ENCODE measurements at regions not wholly inside any gene's neighbourhood (a gene's known extent, or its start where the extent isn't known, plus 50 kb on each side); places are given as distances from the start of the nearest gene placed in this dataset.
"Not testable (repeated sequence)": the region's sequence is repeated elsewhere in the genome, so short reads cannot be mapped to it uniquely, and the experiment has no call there.

- DNase-seq (ENCODE audit: low read depth in 4 of 4, low spot score in 3 of 4), result no peak
These were observed 654.6 kb downstream of the SH2D4B start for GRCh38 chr10:81192221-81192788.

GRCh38 chr10:81200801-81201200 is 663.1 kb downstream of the SH2D4B start:
- DNase-seq (ENCODE audit: low read depth in 4 of 4, low spot score in 3 of 4), result no peak

GRCh38 chr10:81207359-81207758 is 667.6 kb upstream of the NRG3 start:
- DNase-seq (ENCODE audit: low read depth in 4 of 4, low spot score in 3 of 4), result not testable (repeated sequence)

GRCh38 chr10:81213370-81213769 is 661.6 kb upstream of the NRG3 start:
- DNase-seq (ENCODE audit: low read depth in 4 of 4, low spot score in 3 of 4), result no peak

- no peak for DNase-seq (ENCODE audit: low read depth in 4 of 4, low spot score in 3 of 4)
These were observed 659.5 kb upstream of the NRG3 start for GRCh38 chr10:81215498-81215897.

GRCh38 chr10:81216949-81217348 is 658.0 kb upstream of the NRG3 start:
- no peak for DNase-seq (ENCODE audit: low read depth in 4 of 4, low spot score in 3 of 4)

GRCh38 chr10:81218307-81218706 is 656.7 kb upstream of the NRG3 start:
- no peak for DNase-seq (ENCODE audit: low read depth in 4 of 4, low spot score in 3 of 4)

- no peak for DNase-seq (ENCODE audit: low read depth in 4 of 4, low spot score in 3 of 4)
These were observed 655.2 kb upstream of the NRG3 start for GRCh38 chr10:81219758-81220157.

- peak; percentile 12 to 40 (median 25) for DNase-seq (ENCODE audit: low read depth in 4 of 4, low spot score in 3 of 4)
These were observed 626.1 kb upstream of the NRG3 start for GRCh38 chr10:81248886-81249285.

- DNase-seq (ENCODE audit: low read depth in 4 of 4, low spot score in 3 of 4), result peak; percentile 21 to 57 (median 56)
These were observed 623.4 kb upstream of the NRG3 start for GRCh38 chr10:81251457-81252115.

- DNase-seq (ENCODE audit: low read depth in 4 of 4, low spot score in 3 of 4), result not testable (repeated sequence)
These were observed 610.0 kb upstream of the NRG3 start for GRCh38 chr10:81264991-81265390.

GRCh38 chr10:81270051-81270450 is 604.9 kb upstream of the NRG3 start:
- no peak for DNase-seq (ENCODE audit: low read depth in 4 of 4, low spot score in 3 of 4)

- no peak for DNase-seq (ENCODE audit: low read depth in 4 of 4, low spot score in 3 of 4)
These were observed 594.2 kb upstream of the NRG3 start for GRCh38 chr10:81280497-81281479.

GRCh38 chr10:81288544-81288943 is 586.5 kb upstream of the NRG3 start:
- no peak for DNase-seq (ENCODE audit: low read depth in 4 of 4, low spot score in 3 of 4)

- DNase-seq (ENCODE audit: low read depth in 4 of 4, low spot score in 3 of 4), result no peak
These were observed 577.7 kb upstream of the NRG3 start for GRCh38 chr10:81297292-81297691.

GRCh38 chr10:81303656-81304055 is 571.3 kb upstream of the NRG3 start:
- no peak for DNase-seq (ENCODE audit: low read depth in 4 of 4, low spot score in 3 of 4)

- DNase-seq (ENCODE audit: low read depth in 4 of 4, low spot score in 3 of 4), result no peak
These were observed 567.8 kb upstream of the NRG3 start for GRCh38 chr10:81306971-81307782.

- DNase-seq (ENCODE audit: low read depth in 4 of 4, low spot score in 3 of 4), result no peak
These were observed 565.9 kb upstream of the NRG3 start for GRCh38 chr10:81309041-81309552.

GRCh38 chr10:81314471-81314870 is 560.5 kb upstream of the NRG3 start:
- DNase-seq (ENCODE audit: low read depth in 4 of 4, low spot score in 3 of 4), result no peak

- DNase-seq (ENCODE audit: low read depth in 4 of 4, low spot score in 3 of 4), result no peak
These were observed 560.0 kb upstream of the NRG3 start for GRCh38 chr10:81315026-81315425.
